GM18507 (cell line): ENCODE measurements at regions not wholly inside any gene's neighbourhood (a gene's known extent, or its start where the extent isn't known, plus 50 kb on each side); places are given as distances from the start of the nearest gene placed in this dataset.
A peak's percentile ranks its signal among the peaks of the same experiment; 100 is the strongest.
"Not testable (repeated sequence)": the region's sequence is repeated elsewhere in the genome, so short reads cannot be mapped to it uniquely, and the experiment has no call there.

Experiments
- DNase-seq: peaks from one replicate; pipeline ENCODE4 v3.0.0; 2011; ENCODE audit warnings: low read depth; ENCODE audit not compliant: insufficient read length; ENCODE audit errors: extremely low spot score
- FAIRE-seq: peaks from 2 replicates; lab custom pipeline; 2011; peaks lifted over from hg19 to GRCh38; lab: Jason Lieb, UNC

DNA sequence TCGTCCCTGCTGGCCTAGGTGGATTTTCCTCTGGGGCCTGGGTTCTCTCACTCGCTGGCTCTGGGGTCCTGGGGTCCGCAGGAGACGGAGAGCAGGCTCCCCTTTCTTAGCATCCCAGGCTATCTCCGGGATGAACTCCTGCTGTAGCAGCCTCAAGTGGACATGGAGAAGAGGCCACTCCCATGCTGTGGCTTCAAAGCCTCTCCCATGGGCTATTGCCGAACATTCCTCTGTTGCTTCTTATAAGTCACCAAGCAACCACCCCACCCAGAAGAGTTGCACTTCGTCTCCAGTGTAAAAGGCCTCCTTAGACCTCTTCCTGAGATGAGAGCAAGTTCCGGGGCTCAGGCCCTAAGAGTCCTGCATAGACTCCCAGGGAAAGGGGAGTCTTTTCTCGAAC lies 124.0 kb upstream of the RCN1 start:
- no peak for FAIRE-seq
- no peak for DNase-seq

DNA sequence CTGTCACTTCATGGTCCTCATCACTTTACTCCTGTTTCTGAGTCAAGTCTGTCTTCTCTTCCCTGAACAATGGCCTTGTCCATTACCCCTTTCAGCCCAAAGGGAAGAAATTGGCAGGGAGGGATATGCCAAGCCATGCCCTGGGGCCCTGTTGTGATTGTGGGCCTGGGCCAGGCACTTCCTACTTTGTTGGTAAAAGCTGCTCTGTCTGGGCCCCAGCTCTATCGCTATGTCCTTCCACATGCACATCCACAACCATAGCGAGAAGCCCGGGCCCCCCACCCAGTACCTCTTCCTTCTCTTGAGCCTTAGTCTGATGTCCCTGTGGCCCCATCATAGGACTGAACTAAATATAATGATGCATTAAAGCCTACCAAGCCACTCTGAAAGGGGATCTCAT lies 126.7 kb upstream of the RCN1 start:
- FAIRE-seq (no peak), DNase-seq (no peak)

DNA sequence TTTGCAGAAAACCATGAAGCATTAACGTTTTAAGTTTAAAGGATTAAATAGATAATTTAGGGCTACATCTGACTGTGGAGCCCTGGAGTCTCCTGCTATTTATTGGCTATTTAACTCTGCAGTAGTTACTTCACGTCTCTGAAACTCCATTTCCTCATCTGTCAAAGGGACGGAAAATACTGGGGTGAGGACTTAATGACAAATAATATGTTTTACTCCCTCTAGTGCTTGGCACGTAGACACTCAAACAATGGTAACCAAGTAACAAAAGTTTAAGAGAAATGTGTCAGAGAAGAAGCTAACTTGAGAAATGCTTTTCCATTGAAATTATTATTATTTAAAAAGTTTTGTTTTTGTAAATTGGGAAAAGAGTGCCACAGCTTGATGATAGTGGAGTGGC lies 130.7 kb upstream of the RCN1 start:
- DNase-seq (no peak), FAIRE-seq (no peak)

DNA sequence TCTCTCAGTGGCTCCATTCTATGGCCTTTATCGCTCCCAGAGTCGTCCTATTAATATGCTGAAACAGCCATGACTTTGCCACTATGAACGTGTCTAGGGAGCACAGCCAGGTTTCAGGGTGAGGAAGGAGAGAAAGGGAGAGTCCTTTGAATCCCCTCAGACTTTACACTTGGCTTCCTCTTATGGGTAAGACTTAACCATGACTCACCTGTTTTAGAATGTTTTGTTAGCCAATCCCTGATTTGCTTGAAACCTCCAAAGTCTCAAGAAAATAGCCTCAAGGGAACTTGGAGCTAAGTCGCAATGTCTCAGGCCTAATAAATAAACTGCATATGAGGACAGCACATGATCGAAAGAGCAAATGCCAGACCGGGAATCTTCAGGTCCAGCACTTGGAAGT lies 131.2 kb upstream of the RCN1 start:
- FAIRE-seq = no peak

DNA sequence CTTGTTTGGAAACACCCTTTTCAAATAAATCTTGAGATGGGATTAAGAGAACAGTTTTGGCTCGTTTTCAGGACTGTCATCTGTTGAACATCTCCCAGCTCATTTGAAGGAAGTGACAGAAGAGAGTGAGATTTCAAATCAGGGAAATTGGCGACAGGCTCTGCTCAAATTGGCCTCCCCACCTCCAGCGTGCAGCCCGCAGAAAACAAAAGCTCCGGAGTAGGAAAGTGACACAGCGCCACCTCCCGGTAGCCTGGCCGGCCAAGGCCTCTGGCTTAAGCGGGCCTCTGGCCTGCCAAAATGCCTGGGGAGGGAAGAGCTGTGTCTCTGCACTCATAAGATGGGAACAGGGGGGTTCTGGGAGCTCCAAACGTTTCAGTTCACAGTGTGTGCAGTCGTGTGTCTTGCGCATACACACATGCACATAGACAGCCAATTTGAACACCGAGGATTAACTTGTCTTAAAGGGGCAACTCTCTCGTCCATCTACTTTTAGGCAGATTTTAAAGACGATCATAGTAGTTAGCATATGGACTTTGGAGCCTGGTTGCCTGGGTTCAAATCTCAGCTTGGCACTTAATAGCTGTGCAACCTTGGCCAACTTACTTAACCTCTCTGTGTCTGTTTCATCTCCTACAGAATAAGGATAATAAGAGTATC lies 132.7 kb upstream of the RCN1 start:
- FAIRE-seq (peak; percentile 66), DNase-seq (peak; percentile 50)

More for the DNA sequence above, 131.2 kb upstream of the RCN1 start:
- DNase-seq = no peak

DNA sequence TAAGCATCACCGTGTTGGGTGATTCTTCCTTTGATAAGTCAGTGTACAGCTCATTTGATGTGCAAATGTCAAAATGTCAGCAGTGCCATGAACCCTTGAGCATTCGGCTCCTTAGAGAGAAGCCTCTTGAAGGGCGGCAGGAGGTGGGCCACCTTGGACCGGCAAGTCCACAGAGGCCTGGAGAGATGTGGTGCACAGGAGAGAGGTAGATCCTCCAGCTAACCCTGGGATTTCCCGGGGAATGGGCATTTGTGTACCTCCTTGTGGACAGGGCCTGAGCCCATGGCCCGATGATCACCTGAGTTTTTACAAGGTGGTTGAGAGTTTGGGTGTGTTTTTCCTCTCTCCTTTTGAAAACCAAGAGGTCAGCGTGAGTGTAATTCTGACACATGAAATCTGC lies 133.2 kb upstream of the RCN1 start:
- no peak for FAIRE-seq

DNA sequence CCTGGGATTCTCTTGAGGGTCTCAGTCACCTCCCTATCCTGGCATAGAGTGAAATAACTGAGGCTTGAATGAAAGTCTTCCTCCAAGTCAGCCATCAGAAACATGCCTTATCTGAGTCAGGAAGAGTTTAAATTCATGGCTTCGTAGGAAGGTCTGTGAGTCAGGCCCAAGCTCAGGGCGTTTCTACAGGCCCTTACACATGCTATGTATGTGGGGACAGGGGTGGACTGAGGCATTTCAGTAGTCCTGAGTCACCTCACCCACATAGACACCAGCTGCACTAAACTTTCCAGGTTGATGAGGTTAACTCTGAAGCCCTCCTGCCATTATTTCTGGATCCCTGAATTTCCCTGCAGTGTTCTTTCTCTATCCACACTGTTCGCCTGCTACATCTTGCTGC lies 134.6 kb upstream of the RCN1 start:
- DNase-seq = no peak
- FAIRE-seq = no peak

More for the DNA sequence above, 133.2 kb upstream of the RCN1 start:
- no peak for DNase-seq

DNA sequence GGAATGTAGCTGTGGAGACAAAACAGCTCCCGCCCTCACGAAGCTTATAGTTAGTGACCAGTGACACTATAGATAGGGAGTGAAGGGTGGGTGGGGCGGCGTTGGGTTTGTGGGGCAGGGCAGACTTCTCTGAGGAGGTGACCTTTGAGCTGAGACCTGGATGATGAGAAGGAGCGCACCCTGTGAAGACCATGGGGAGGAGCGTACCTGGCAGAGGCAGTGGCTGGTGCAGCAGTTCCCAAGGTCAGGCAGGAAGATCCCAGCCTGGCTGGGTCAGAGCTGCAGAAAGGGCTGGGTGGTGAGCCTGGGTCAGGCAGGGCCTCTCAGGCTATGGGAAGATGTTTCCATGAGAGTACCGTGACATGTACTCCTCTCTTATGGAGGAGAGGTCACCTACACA lies 135.0 kb upstream of the RCN1 start:
- FAIRE-seq (no peak), DNase-seq (no peak)

DNA sequence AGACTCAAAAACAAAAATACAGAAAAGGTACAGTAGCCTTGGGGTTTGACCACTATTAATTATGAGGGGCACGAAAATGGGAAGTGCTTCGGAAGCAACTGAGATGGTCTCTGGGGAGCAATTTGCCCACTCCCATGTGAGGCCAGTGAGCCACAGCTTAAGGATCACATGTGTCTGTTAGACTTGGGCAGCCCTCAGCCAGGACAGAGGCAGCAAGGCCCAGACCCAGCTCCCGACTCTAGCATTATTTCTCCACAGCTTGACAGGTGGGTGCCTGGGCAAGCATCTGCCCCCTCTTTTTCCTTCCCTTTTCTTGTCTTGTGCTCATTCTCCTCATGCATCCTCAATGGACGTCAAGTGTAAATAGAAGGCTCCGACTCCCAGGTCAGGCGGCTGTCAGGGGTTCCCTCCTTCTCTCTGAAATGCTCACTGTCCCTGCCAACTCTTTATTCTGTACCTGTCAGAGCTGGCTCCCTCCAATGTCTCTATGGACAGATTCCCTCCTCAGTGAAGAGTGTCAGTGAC lies 137.0 kb upstream of the RCN1 start:
- FAIRE-seq = no peak

DNA sequence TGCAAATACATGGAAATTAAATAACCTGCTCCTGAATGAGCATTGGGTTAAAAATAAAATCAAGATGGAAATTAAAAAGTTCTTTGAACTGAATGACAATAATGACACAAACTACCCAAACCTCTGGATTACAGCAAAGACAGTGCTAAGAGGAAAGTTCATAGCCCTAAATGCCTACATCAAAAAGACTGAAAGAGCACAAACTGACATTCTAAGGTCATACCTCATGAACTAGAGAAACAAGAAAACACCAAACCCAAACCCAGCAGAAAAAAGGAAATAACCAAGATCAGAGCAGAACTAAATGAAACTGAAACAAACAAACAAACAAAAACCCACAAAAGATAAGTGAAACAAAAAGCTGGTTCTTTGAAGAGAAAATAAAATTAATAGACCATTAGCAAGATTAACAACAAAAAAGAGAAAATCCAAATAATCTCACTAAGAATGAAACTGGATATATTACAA lies 138.6 kb upstream of the PAX6 start:
- peak; percentile 75 for FAIRE-seq

More for the DNA sequence above, 137.0 kb upstream of the RCN1 start:
- no peak for DNase-seq

DNA sequence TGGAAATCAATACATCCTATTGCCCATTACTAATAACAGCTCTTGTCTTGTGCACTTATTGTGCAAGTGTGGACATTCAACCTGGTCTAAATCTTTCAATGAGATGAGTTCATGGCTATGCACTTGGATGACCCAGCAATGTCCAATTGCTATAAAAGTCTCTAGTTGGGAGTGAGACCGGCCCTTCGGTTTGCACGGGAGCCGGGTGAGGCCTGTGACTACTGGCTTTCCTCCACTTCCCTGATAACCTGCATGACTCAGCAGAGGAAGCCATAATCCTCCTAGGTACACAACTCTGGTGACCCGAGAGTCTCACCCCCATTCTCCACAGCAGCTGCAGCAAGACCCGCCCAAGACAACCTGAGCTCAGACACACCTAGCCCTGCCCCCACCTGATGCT lies 135.9 kb upstream of the PAX6 start:
- FAIRE-seq (no peak), DNase-seq (no peak)

More for the DNA sequence above, 138.6 kb upstream of the PAX6 start:
- not testable (repeated sequence) for DNase-seq

DNA sequence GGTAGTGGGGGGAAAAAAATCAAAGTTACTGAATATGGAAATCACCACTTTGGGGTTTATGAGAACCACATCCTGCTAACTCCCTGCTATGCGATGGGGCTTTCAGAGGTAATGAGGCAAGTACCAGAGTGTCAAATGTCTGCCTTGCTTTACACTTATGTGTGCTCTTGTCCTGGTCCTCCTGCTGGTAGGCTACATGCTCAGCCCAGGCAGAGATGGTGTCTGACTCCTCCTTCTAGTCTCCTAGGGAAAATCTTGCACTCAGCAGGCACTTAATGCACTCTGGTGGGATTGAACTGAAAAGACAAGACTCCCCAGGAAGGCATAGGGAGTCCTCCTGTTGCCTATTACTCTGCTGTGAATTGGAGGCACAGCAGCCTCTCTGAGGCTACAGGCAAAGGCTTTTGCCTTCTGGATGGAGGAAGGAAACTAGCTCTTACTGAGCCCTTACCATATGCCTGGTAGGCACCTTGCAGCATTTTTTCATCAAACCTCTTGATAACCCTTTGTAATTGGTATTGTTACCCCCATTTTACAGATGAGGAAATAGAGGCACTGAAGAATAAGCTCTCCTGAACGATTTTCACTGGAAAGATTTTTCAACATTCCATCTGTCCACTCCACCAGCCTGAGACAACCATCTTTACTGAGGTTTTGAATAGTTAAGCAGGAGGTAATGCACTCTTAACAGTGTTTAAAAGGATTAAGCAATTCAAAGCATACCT lies 132.1 kb upstream of the PAX6 start:
- DNase-seq = no peak
- FAIRE-seq = peak; percentile 64

DNA sequence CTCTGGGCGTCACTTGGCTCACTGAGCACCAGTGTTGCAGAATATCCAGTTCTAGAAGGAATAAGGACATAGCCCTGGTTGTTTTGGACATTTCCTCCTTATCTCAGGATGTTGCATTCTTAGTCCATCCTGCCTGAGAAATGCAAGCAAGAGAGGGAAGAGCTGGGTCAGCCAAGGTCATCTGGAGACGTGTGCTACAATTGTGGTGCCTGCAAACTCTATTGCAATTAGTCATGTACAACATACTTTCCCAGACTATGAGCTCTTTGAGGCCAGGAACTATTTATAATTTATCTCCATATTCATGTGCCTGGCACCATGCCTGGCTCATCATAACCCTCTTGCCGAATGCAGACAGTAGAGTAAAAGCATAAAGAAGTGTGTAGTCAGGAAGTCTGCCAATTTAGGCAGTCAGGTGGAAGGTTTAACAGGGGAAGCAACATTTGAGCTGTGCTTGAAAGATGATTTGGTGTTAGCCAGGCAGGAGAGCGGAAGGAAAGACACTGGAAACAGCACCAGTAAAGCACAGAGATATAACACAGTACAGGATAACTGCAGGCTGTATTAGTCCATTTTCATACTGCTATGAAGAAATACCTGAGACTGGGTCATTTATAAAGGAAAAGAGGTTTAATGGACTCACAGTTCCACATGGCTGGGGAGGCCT lies 129.4 kb upstream of the PAX6 start:
- FAIRE-seq = no peak
- no peak for DNase-seq

DNA sequence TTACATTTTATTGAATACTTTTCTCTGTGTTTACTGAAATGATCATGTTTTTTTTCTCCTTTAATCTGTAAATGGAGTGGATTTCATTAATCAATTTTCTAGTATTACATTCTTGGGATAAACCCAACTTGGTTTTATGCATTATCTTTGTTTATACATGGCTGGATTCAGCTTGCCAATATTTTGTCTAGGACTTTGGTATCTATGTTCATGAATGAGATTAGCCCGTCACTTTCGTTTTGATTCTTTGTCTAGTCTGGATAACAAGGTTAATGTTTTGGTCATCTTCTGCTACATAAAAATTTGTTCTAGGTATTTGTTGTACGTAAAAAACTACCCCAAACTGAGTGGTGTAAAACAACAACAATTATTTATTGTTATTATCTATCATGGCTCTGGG lies 127.9 kb upstream of the PAX6 start:
- DNase-seq (no peak), FAIRE-seq (no peak)

DNA sequence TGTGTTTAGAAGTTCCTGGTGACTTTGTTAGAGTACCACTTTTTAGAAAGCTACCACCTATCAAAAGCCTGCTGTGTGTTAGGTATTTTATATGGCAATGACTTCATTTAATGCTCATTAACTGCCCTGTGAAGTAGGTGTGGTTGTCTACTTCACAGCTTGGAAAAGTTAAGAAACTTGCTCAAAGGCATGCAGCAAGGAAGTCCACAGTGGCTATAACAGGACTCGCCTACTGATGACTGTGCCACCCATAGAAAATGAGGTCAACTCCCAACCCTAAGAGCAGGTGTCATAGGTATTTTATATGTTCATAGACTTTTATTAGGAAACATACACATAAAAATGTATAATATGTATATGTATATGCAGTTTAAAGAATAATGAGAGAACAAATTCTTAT lies 125.2 kb upstream of the PAX6 start:
- no peak for DNase-seq
- no peak for FAIRE-seq

DNA sequence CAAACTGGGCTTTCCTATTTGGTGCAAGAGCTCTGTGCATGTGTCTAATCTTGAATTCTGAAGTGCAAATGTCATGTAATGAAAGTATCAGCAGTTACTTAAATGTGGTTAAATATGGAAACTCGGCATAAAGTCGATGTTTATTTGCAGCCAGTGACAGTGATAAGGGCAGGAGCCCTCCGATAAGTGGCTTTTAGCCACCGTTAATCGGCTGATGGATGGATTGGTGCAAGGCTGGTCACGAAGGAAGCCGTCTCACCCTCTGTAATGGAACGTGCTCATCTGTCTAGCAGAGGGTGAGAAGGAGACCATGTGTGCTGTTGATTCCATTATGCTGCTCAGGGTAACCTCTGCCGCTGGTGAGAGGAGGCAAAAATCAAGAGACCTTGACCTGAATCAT lies 121.8 kb upstream of the PAX6 start:
- DNase-seq = no peak
- FAIRE-seq = no peak

DNA sequence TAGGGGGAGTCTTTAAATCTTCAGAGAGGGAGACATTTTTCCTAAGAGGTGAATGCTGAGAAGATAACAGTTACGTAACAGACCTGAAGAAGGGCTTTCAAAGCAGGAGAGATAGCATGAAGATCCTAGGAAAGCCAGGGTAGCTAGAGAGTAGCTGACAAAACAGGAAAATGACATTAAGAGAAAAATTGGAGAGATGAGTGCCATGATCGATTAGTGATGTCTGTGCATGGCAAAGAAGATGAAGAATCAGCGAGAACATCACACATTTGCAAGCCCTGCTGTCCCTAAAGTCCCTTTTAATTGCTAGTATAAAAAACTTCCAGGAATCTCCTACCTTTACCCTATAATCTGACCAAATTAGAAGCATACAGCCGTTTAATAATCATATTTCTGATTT lies 116.9 kb upstream of the PAX6 start:
- DNase-seq = no peak
- no peak for FAIRE-seq

DNA sequence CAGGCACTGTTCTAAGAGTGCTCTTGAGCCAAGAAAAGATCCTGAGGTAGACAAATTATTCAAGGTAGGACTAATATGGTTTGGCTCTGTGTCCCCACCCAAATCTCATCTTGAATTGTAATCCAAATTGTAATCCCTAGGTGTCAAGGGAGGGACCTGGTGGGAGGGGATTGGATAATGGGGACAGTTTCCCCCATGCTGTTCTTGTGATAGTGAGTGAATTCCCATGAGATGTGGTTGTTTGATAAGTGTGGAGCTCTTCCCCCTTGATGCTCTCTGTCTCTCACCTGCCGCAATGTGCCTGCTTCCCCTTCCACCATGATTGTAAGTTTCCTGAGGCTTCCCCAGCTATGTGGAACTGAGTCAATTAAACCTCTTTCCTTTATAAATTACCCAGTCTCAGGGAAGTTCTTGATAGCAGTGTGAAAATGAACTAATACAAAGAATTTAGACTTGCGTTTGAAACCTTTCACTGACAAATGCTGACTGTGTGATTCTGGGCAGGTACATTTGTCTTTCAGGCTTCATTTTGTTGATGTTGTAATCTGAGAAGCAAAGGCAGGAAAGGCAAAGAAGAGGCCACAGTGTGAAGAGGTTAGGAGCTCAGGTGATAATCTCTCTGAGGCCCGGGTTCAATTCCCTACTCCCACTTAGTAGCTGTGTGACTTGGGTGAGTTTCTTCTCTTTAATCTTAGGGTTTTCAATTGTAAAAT lies 115.8 kb upstream of the PAX6 start:
- no peak for FAIRE-seq
- DNase-seq = no peak

DNA sequence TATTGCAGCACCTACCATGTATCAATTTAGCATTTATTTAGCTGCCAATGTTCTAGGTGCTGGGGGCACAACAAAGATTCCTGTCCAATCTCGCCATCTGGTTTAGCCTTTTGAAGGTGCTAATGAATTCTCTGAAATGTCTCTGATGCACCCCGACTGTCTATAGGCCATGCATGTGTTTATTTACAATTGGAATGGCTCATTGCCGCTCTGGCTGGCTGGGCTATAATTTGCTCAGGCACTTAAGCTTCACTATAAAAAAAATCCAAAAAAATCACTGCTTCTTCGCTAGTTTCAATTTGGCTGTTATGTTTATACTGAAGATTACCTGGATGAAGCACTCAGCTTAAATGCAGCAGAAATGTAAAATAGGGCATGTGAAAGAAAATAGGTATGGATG lies 115.0 kb upstream of the PAX6 start:
- DNase-seq = no peak
- no peak for FAIRE-seq

DNA sequence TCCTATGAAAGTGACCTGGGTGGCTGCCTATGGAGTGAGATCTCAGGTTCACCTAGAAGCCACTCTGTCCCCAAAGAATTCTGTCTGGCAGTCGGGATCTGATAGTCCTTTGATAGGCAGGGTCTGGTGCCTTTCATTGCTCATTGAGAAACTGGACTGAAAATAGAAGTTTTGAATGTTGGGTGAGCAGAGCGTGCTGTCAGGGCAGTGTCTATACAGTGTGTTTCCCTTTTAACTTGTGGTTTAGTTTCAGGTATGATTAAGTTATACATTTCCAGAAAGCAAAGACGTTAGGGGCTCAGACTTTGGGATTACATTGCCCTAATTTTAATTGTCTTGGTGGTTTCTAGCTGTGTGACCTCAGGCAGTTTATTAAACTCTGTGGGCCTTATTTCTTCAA lies 111.3 kb upstream of the PAX6 start:
- FAIRE-seq (no peak), DNase-seq (no peak)
